Endodermal cell (in vitro differentiated cells): ENCODE measurements at regions not wholly inside any gene's neighbourhood (a gene's known extent, or its start where the extent isn't known, plus 50 kb on each side); places are given as distances from the start of the nearest gene placed in this dataset.
A peak's percentile ranks its signal among the peaks of the same experiment; 100 is the strongest.

Experiments used
- DNase-seq: peaks from one replicate; pipeline ENCODE4 v3.0.0-alpha.2; 2017
- H3K27ac ChIP-seq: 2 replicates; pipeline ENCODE4 v1.5.1; 2013; ENCODE audit warnings: mild to moderate bottlenecking, low read depth, low read length, moderate library complexity
- H3K27me3 ChIP-seq: 2 replicates; pipeline ENCODE4 v1.6.1; 2013; ENCODE audit warnings: mild to moderate bottlenecking, low read length, moderate library complexity; ENCODE audit not compliant: insufficient read depth, control insufficient read depth, poor library complexity, severe bottlenecking
- H3K36me3 ChIP-seq: 2 replicates; pipeline ENCODE4 v1.7.0; 2013; ENCODE audit warnings: mild to moderate bottlenecking, low read length, moderate library complexity; ENCODE audit not compliant: control insufficient read depth, insufficient read depth
- H3K4me1 ChIP-seq: one replicate; pipeline ENCODE4 v1.7.0; 2013; ENCODE audit warnings: low read length; ENCODE audit not compliant: control insufficient read depth, insufficient read depth
- H3K4me3 ChIP-seq: 2 replicates; pipeline ENCODE4 v1.5.1; 2013; ENCODE audit warnings: mild to moderate bottlenecking, low read length, moderate library complexity
- H3K9ac ChIP-seq: 2 replicates; pipeline ENCODE4 v1.6.1; 2013; ENCODE audit warnings: mild to moderate bottlenecking, low read length, moderate library complexity; ENCODE audit not compliant: poor library complexity, severe bottlenecking; ENCODE audit errors: extremely low read depth
- H3K9me3 ChIP-seq: 2 replicates; pipeline ENCODE4 v1.6.1; 2013; ENCODE audit warnings: mild to moderate bottlenecking, low read length, moderate library complexity; ENCODE audit not compliant: control insufficient read depth
- H3K27ac Mint-ChIP-seq: 2 replicates; pipeline ENCODE4 v1.8.0; 2020; ENCODE audit warnings: mixed read lengths
- H3K27me3 Mint-ChIP-seq: 2 replicates; pipeline ENCODE4 v1.8.0; 2021; ENCODE audit warnings: mild to moderate bottlenecking, mixed read lengths; ENCODE audit not compliant: insufficient read depth
- H3K36me3 Mint-ChIP-seq: 2 replicates; pipeline ENCODE4 v1.8.0; 2020; ENCODE audit warnings: low read depth, mixed read lengths
- H3K4me1 Mint-ChIP-seq: 2 replicates; pipeline ENCODE4 v1.8.0; 2020; ENCODE audit warnings: mixed read lengths
- H3K4me3 Mint-ChIP-seq: 2 replicates; pipeline ENCODE4 v1.8.0; 2020; ENCODE audit warnings: mild to moderate bottlenecking, moderate library complexity, mixed read lengths
- H3K9me3 Mint-ChIP-seq: 2 replicates; pipeline ENCODE4 v1.8.0; 2020; ENCODE audit warnings: mild to moderate bottlenecking, mixed read lengths
- WGBS, 2 experiments: methylation state at CpG; one replicate each; pipeline versions ENCODE4 v1.1.5 to v1.1.7; 2013; ENCODE audit warnings: missing lambda C conversion rate in 2 of 2, mixed read lengths in 1 of 2; ENCODE audit not compliant: insufficient coverage in 1 of 2, insufficient read length in 1 of 2; 5-methylcytosine and 5-hydroxymethylcytosine counted together
- TF ChIP-seq, protein P1 (sequence below): fragments of 200-600 bp; sonication (generic); conservative IDR thresholded peaks from 2 replicates; pipeline ENCODE4 v1.5.0; 2021; ENCODE audit warnings: antibody characterized with exemption, mild to moderate bottlenecking

DNA sequence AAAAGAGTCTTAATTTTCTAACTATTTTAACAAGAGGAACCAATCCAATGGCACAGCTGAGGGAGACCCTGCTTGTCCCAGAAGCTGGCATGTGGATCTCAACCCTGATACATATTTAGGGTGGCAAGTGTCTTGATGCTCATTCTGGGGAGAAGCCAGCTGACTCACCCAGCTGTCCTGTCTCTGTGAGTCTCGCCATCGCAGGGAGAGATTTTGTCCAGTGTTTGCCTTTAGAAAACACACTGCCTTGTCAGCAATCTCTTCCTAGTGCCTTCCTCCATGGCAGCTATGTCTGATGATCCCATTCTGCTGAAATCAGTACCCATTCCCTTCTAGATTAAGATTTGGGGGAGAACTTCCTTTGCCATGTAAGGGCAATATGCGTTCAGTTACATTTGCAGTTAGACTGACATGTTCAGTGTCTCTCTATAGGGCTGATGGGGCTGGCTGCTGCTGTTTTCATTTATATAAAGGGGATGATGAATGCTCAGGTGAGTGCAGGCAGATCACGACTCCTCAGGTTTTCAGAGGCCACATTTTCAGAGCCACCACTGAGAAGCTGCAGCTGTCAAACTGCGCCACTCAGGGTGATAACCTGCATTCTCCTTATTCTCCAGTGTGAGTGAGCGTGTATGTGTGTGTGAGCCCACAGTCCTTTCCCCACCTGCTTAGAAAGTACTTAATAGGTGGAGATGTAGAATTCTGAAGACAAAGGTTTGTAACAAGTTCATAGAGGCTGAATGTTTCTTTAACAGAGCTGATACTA is 217.0 kb downstream of the GAS1 start:
- H3K36me3 ChIP-seq = no peaks in the 10 kb centered on the region
- 80 to 86% methylated on average over 4 to 6 of the region's 6 CpGs for WGBS, 2 experiments
- no peak overlapping the region for H3K9ac ChIP-seq
- no peaks in the 10 kb centered on the region for H3K4me1 ChIP-seq
- no peak overlapping the region for H3K27ac Mint-ChIP-seq
- peaks cover 3% of the 10 kb centered on the region for H3K4me1 Mint-ChIP-seq
- no peaks in the 10 kb centered on the region for H3K27me3 Mint-ChIP-seq
- H3K27me3 ChIP-seq = no peaks in the 10 kb centered on the region
- H3K9me3 ChIP-seq = no peaks in the 10 kb centered on the region
- TF ChIP-seq, protein P1, sequence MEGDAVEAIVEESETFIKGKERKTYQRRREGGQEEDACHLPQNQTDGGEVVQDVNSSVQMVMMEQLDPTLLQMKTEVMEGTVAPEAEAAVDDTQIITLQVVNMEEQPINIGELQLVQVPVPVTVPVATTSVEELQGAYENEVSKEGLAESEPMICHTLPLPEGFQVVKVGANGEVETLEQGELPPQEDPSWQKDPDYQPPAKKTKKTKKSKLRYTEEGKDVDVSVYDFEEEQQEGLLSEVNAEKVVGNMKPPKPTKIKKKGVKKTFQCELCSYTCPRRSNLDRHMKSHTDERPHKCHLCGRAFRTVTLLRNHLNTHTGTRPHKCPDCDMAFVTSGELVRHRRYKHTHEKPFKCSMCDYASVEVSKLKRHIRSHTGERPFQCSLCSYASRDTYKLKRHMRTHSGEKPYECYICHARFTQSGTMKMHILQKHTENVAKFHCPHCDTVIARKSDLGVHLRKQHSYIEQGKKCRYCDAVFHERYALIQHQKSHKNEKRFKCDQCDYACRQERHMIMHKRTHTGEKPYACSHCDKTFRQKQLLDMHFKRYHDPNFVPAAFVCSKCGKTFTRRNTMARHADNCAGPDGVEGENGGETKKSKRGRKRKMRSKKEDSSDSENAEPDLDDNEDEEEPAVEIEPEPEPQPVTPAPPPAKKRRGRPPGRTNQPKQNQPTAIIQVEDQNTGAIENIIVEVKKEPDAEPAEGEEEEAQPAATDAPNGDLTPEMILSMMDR = no peak
- H3K36me3 Mint-ChIP-seq = no peaks in the 10 kb centered on the region
- DNase-seq = no peak
- H3K4me3 ChIP-seq = no peak overlapping the region
- H3K9me3 Mint-ChIP-seq = no peaks in the 10 kb centered on the region
- no peak overlapping the region for H3K4me3 Mint-ChIP-seq
- H3K27ac ChIP-seq = no peak overlapping the region

DNA sequence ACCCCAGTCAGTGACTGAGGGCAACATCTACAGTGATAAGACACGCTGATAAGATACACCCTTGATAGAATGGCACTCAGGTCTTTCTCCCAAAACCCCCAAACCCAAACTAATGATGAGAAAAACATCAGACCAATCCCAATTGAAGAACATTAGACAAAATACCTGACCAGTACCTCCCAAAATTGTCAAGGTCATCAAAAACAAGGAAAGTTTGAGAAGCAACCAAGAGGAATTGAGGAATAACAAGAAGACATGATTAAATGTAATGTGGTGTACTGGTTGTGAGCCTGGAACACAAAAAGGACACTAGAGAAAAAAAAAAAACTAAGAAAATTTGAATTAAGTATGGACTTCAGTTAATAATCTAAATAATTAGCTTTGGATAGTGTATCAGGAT is 222.8 kb downstream of the GAS1 start:
- Histone ChIP-seq H3K9me3 (no peaks in the 10 kb centered on the region), H3K36me3 (no peaks in the 10 kb centered on the region), H3K4me3 (no peak overlapping the region), H3K4me1 (no peaks in the 10 kb centered on the region), H3K27me3 (no peaks in the 10 kb centered on the region), H3K27ac (no peak overlapping the region), H3K9ac (no peak overlapping the region)
- 67 to 87% methylated on average over 1 of the region's 1 CpG for WGBS, 2 experiments
- H3K27me3 Mint-ChIP-seq = no peaks in the 10 kb centered on the region
- no peak overlapping the region for H3K27ac Mint-ChIP-seq
- TF ChIP-seq, protein P1 = no peak
- H3K9me3 Mint-ChIP-seq = no peaks in the 10 kb centered on the region
- no peak for DNase-seq
- H3K4me3 Mint-ChIP-seq = no peak overlapping the region
- H3K4me1 Mint-ChIP-seq = peaks cover 7% of the 10 kb centered on the region
- no peaks in the 10 kb centered on the region for H3K36me3 Mint-ChIP-seq

DNA sequence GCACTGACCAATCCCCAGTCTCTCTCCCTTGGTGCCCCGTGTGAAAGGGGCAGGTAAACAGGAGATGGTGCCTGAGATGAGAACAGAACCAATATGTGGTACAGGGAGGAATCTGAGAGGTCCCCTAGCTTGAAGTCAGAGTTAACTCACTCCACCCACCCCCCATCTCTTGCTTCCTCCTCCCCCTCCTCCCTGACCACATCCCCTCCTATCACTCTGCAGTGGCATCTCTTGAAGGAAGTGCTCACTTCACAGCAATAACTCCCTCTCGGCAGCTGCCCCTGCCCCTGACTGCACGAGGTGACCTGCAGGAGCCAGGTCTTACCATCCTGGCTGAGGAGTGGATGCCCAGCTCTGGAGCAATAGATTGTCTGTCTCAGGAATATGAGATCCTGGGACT is 224.0 kb downstream of the GAS1 start:
- Mint-ChIP-seq H3K4me3 (no peak overlapping the region), H3K4me1 (peaks cover 7% of the 10 kb centered on the region), H3K36me3 (no peaks in the 10 kb centered on the region), H3K27ac (no peak overlapping the region), H3K9me3 (no peaks in the 10 kb centered on the region), H3K27me3 (no peaks in the 10 kb centered on the region)
- WGBS, 2 experiments = 63 to 100% methylated on average over 1 to 3 of the region's 3 CpGs
- peak; percentile 49 for DNase-seq
- H3K27me3 ChIP-seq = no peaks in the 10 kb centered on the region
- H3K4me3 ChIP-seq = no peak overlapping the region
- TF ChIP-seq, protein P1 = no peak
- no peaks in the 10 kb centered on the region for H3K9me3 ChIP-seq
- no peaks in the 10 kb centered on the region for H3K4me1 ChIP-seq
- H3K36me3 ChIP-seq = no peaks in the 10 kb centered on the region
- no peak overlapping the region for H3K27ac ChIP-seq
- no peak overlapping the region for H3K9ac ChIP-seq
